GM06990 (cell line): ENCODE measurements at regions not wholly inside any gene's neighbourhood (a gene's known extent, or its start where the extent isn't known, plus 50 kb on each side); places are given as distances from the start of the nearest gene placed in this dataset.

Experiments
- DNase-seq: peaks from one replicate; pipeline ENCODE4 v3.0.0-alpha.2; 2011; ENCODE audit not compliant: insufficient read length; ENCODE audit errors: extremely low read depth
- H3K27me3 ChIP-seq: replicated peaks from 2 replicates; pipeline ENCODE4 v1.6.0; 2011; ENCODE audit warnings: low read length; ENCODE audit not compliant: control insufficient read depth, insufficient read depth
- H3K36me3 ChIP-seq: 2 replicates; pipeline ENCODE4 v1.5.1; 2011; ENCODE audit warnings: low read length; ENCODE audit not compliant: control insufficient read depth, insufficient read depth
- H3K4me3 ChIP-seq: replicated peaks from 2 replicates; pipeline ENCODE4 v1.5.1; 2011; ENCODE audit warnings: low read depth, mild to moderate bottlenecking, control low read depth, low read length
- TF ChIP-seq, protein P1 (sequence below): IDR thresholded peaks from 2 replicates; pipeline ENCODE4 v1.5.1; 2011; ENCODE audit warnings: low read length, control low read depth, mild to moderate bottlenecking, inconsistent platforms; ENCODE audit not compliant: insufficient read depth, poor library complexity, severe bottlenecking

DNA sequence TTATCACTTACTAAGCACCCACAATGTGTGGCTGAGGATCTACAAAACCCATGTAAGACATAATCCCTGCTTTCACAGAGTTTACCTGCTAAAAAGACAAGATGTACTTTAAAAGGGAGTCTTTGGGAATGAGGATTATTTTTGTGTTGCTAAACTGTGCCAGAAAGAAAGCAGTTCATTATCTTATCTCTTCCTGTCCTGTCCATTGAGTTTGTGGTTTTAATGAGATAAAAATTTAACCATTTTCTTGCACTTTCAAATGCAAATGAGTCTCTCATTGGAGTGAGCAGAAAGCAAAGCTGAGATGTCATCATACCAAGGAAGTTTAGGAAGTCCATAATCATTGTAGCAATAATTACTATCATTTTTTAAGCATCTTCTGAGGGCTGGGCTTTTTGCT, 231.2 kb upstream of the ADAMTS9 start:
- no peak overlapping the region for H3K4me3 ChIP-seq
- TF ChIP-seq, protein P1, sequence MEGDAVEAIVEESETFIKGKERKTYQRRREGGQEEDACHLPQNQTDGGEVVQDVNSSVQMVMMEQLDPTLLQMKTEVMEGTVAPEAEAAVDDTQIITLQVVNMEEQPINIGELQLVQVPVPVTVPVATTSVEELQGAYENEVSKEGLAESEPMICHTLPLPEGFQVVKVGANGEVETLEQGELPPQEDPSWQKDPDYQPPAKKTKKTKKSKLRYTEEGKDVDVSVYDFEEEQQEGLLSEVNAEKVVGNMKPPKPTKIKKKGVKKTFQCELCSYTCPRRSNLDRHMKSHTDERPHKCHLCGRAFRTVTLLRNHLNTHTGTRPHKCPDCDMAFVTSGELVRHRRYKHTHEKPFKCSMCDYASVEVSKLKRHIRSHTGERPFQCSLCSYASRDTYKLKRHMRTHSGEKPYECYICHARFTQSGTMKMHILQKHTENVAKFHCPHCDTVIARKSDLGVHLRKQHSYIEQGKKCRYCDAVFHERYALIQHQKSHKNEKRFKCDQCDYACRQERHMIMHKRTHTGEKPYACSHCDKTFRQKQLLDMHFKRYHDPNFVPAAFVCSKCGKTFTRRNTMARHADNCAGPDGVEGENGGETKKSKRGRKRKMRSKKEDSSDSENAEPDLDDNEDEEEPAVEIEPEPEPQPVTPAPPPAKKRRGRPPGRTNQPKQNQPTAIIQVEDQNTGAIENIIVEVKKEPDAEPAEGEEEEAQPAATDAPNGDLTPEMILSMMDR = no peak
- no peak for DNase-seq
- no peaks in the 10 kb centered on the region for H3K27me3 ChIP-seq
- no peaks in the 10 kb centered on the region for H3K36me3 ChIP-seq

DNA sequence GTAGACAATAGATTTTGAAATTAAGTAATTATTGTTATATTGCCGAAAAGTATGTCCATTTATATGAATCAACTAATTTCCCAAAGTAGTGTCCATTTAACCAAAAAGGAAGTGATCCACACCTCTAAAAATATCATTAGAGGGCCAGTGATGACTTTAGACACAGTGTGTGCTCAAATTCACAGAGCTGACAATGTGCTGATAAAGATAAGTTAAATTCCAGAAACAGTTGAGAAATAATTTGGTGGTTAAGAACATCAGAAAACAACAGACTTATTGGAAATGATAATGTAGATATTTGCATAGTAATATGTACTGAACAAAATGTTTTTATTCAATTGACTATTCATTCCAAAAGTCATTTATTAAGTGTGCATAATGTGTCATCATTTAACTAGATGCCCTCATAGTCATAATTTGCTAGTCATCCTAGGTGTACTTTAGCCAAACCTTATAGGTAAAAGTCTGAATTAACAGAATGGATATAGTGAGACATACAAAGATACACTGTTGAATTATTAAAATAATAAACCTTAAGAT, 230.2 kb upstream of the ADAMTS9 start:
- Histone ChIP-seq H3K4me3 (no peak overlapping the region), H3K36me3 (no peaks in the 10 kb centered on the region)
- no peak for DNase-seq

GRCh38 chr3:64916937-64917336, 229.1 kb upstream of the ADAMTS9 start:
- Histone ChIP-seq H3K36me3 (no peaks in the 10 kb centered on the region), H3K27me3 (no peaks in the 10 kb centered on the region), H3K4me3 (no peak overlapping the region)
- TF ChIP-seq, protein P1 = no peak
- DNase-seq = no peak

More for the DNA sequence above, 230.2 kb upstream of the ADAMTS9 start:
- no peaks in the 10 kb centered on the region for H3K27me3 ChIP-seq
- TF ChIP-seq, protein P1 = no peak

DNA sequence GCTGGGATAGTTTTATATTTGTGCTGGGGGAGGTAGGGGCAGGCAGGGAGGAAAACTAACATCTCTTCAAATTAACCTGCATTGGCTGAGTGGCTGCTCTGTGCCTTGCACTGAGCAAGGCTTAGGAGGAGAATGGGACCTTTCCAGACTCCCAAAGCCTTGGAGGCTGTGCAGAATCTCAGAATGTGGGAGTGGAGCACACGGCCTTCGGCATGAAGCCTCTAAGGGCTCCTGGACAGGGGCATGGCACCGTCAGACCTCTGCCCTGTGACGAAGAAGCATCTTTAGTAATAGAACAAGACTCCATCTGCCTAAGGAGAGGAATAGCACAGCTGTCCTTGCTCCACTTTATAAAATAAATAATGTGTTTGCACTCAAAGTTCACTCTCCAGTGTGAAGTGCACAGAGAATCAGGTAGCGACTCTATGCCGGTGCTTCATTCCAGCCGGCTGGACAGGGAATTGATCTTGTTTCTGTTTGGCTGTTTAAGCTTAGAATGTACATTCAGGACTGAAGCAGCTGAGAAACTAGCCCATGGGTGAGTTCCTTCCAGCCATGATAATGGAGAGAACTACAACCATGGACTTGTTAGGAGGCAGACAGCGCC, 228.5 kb upstream of the ADAMTS9 start:
- Histone ChIP-seq H3K36me3 (no peaks in the 10 kb centered on the region), H3K4me3 (no peak overlapping the region), H3K27me3 (no peaks in the 10 kb centered on the region)
- no peak for DNase-seq
- TF ChIP-seq, protein P1 = no peak

GRCh38 chr3:64915778-64916177, 228.0 kb upstream of the ADAMTS9 start:
- Histone ChIP-seq H3K36me3 (no peaks in the 10 kb centered on the region), H3K27me3 (no peaks in the 10 kb centered on the region), H3K4me3 (no peak overlapping the region)
- no peak for DNase-seq
- TF ChIP-seq, protein P1 = no peak

GRCh38 chr3:64913515-64913914, 225.7 kb upstream of the ADAMTS9 start:
- Histone ChIP-seq H3K4me3 (no peak overlapping the region), H3K36me3 (no peaks in the 10 kb centered on the region), H3K27me3 (no peaks in the 10 kb centered on the region)
- TF ChIP-seq, protein P1 = no peak
- DNase-seq = no peak
